Esophagus muscularis mucosa (tissue), 4 donors: ENCODE measurements at regions not wholly inside any gene's neighbourhood (a gene's known extent, or its start where the extent isn't known, plus 50 kb on each side); places are given as distances from the start of the nearest gene placed in this dataset.

ENCODE experiments used
- DNase-seq: peaks from one replicate; pipeline ENCODE4 v3.0.0-alpha.2; 2017; ENCODE audit errors: extremely low spot score
- H3K27ac ChIP-seq, 4 donors: fragments of 200-600 bp; sonication (generic); replicated peaks in 1 of 4; 1 replicate in 3 of 4; 2 replicates in 1 of 4; pipeline ENCODE4 v1.5.1; 2016 to 2019; ENCODE audit warnings: mild to moderate bottlenecking in 1 of 4
- H3K27me3 ChIP-seq, 4 donors: fragments of 200-600 bp; sonication (generic); one replicate each; pipeline versions ENCODE4 v1.5.1 to v1.6.0; 2016 to 2019
- H3K36me3 ChIP-seq, 4 donors: fragments of 200-600 bp; sonication (generic); one replicate each; pipeline ENCODE4 v1.5.1; 2016 to 2019
- H3K4me1 ChIP-seq, 4 donors: fragments of 200-600 bp; sonication (generic); one replicate each; pipeline ENCODE4 v1.5.1; 2016 to 2019
- H3K4me3 ChIP-seq, 4 donors: fragments of 200-600 bp; sonication (generic); 1 replicate in 2 of 4; 2 replicates in 2 of 4; pipeline ENCODE4 v1.5.1; 2016 to 2019; ENCODE audit warnings: mild to moderate bottlenecking in 4 of 4, moderate library complexity in 1 of 4
- H3K9me3 ChIP-seq, 4 donors: fragments of 200-600 bp; sonication (generic); 1 replicate in 3 of 4; 2 replicates in 1 of 4; pipeline ENCODE4 v1.5.1; 2016 to 2019
- EP300 ChIP-seq: sonication (generic); formaldehyde crosslinking; IDR thresholded peaks from one replicate; pipeline ENCODE4 v1.6.1; 2017; ENCODE audit warnings: antibody characterized with exemption
- POLR2A ChIP-seq: fragments of 450-650 bp; IDR thresholded peaks from one replicate; pipeline ENCODE4 v1.6.1; 2017; ENCODE audit warnings: antibody characterized with exemption, moderate library complexity, mild to moderate bottlenecking, low read depth
- POLR2AphosphoS5 ChIP-seq, 2 donors: sonication (generic); formaldehyde crosslinking; IDR thresholded peaks; one replicate each; pipeline ENCODE4 v1.6.1; 2017; ENCODE audit warnings: antibody characterized with exemption in 2 of 2
- WGBS: methylation state at CpG from one replicate; pipeline ENCODE4 v1.1.5; 2018; 5-methylcytosine and 5-hydroxymethylcytosine counted together
- intact Hi-C: fragments of 100-400 bp; cut with DNase I; formaldehyde crosslinking; loops from one replicate; pipeline ENCODE4 v1.15.1; 2023
- TF ChIP-seq, protein P1 (sequence below), 3 experiments: fragments of 200-600 bp in 2 of 3; fragments of 450-650 bp in 1 of 3; sonication (generic) in 2 of 3; IDR thresholded peaks; one replicate each; pipeline ENCODE4 v1.5.1; 2017 to 2019; ENCODE audit warnings: antibody characterized with exemption in 3 of 3, mild to moderate bottlenecking in 2 of 3, moderate library complexity in 1 of 3

DNA sequence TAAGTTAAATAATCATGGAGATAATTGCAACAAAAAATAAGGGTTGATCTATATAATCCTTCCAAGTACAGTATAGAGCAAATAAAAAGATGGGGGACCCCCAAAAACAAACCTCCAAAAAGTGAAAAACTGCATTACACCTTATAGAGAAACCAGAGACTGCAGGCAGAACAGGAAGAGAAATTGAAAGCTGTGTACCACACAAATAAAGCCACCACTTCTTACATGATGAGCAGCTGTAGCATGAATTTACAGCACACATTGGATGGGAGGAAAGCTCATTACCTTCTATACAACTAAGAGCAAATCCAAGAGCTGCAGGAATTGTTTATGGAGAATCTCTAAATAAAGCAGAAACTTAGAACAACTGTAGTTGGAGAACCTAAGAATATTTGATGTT lies 152.4 kb upstream of the PDE5A start:
- H3K27ac ChIP-seq: no peak overlapping the region
- H3K27me3 ChIP-seq: no peaks in the 10 kb centered on the region
- H3K9me3 ChIP-seq: peaks cover 0 to 3% (median 0%) of the 10 kb centered on the region in 4 donors
- peaks cover 0 to 8% (median 0%) of the 10 kb centered on the region in 4 donors for H3K4me1 ChIP-seq
- no peak for DNase-seq
- H3K4me3 ChIP-seq: no peak overlapping the region
- intact Hi-C loops: loop anchor here (10.0 kb wide), 1 partner anchor 86 kb away; no protein-coding TSS in a partner anchor
- TF ChIP-seq, protein P1, sequence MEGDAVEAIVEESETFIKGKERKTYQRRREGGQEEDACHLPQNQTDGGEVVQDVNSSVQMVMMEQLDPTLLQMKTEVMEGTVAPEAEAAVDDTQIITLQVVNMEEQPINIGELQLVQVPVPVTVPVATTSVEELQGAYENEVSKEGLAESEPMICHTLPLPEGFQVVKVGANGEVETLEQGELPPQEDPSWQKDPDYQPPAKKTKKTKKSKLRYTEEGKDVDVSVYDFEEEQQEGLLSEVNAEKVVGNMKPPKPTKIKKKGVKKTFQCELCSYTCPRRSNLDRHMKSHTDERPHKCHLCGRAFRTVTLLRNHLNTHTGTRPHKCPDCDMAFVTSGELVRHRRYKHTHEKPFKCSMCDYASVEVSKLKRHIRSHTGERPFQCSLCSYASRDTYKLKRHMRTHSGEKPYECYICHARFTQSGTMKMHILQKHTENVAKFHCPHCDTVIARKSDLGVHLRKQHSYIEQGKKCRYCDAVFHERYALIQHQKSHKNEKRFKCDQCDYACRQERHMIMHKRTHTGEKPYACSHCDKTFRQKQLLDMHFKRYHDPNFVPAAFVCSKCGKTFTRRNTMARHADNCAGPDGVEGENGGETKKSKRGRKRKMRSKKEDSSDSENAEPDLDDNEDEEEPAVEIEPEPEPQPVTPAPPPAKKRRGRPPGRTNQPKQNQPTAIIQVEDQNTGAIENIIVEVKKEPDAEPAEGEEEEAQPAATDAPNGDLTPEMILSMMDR (IDR thresholded peaks at IDR 0.05): no peak
- TF ChIP-seq EP300 (no peak), POLR2A (no peak), POLR2AphosphoS5 (IDR thresholded peaks at IDR 0.05) (no peak)
- no peaks in the 10 kb centered on the region for H3K36me3 ChIP-seq

DNA sequence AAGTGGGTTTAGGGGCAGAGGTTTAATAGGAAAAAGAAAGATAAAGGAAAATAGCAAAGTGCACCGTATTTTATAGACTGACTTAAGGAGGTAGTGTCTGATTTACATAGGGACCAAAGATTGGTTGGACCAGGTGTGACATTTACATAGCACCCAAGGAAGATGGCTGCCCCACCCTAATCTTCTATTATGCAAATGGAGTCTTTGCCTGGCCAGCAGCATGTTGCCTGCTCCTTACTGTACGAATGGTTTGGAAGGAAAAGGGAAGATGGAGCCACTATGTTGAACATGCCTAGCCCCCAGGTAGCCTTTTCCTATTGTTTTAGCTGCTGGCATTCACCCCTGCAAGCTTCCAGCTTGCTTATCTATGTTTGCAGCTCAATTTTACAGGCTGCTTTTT lies 146.2 kb upstream of the PDE5A start:
- intact Hi-C loops: no loop called here
- WGBS: 62% methylated on average over 2 of the region's 2 CpGs
- Histone ChIP-seq H3K4me3 (no peak overlapping the region), H3K4me1 (no peaks in the 10 kb centered on the region), H3K27ac (no peak overlapping the region), H3K36me3 (no peaks in the 10 kb centered on the region), H3K9me3 (no peaks in the 10 kb centered on the region), H3K27me3 (no peaks in the 10 kb centered on the region)
- no peak for TF ChIP-seq EP300
- no peak for TF ChIP-seq POLR2A
- TF ChIP-seq, protein P1 (IDR thresholded peaks at IDR 0.05): no peak
- no peak for TF ChIP-seq POLR2AphosphoS5 (IDR thresholded peaks at IDR 0.05)
- DNase-seq: no peak

DNA sequence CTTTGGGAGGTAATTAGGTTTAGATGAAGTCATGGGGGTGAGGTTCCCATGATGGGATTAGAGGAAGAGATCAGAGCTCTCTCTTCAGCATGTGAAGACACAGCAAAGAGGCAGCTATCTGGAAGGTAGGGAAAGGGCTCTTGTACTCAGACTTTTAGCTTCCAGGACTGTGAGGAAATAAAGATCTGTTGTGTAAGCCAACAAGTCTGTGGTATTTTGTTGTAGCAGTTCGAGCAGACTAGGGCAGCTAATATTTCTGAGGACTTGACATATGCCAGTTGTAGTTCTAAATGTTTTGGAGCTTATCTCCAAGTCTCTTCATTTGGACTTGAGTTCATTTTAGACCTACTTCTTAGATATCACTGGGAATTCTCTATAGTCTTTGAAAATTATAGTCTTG lies 137.3 kb upstream of the PDE5A start:
- no peak for DNase-seq
- TF ChIP-seq, protein P1 (IDR thresholded peaks at IDR 0.05): no peak
- no peak for TF ChIP-seq EP300
- no peak for TF ChIP-seq POLR2AphosphoS5 (IDR thresholded peaks at IDR 0.05)
- no peaks in the 10 kb centered on the region for H3K27me3 ChIP-seq
- 73% methylated on average over 1 of the region's 1 CpG for WGBS
- no peaks in the 10 kb centered on the region for H3K9me3 ChIP-seq
- H3K36me3 ChIP-seq: no peaks in the 10 kb centered on the region
- no peak overlapping the region for H3K4me3 ChIP-seq
- intact Hi-C loops: no loop called here
- peaks cover 0 to 11% (median 8%) of the 10 kb centered on the region in 4 donors for H3K4me1 ChIP-seq
- no peak overlapping the region for H3K27ac ChIP-seq

DNA sequence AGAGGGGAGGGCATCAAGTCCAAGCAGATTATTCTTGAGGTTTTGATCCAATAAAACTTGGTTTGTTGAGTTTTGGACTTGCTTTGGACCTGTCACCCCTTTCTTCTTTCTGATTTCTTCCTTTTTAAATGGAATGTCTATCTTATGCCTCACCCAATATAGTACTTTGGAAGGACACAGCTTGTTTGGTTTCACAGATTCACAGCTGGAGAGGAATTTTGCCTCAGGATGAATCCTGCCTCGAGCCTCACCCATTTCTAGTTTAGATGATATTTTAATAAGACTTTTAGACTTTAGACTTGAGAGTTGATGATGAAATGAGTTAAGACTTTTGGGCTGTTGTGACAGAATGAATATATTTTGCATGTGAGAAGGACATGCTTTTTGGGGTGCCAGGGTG lies 136.9 kb upstream of the PDE5A start:
- Histone ChIP-seq H3K27me3 (no peaks in the 10 kb centered on the region), H3K4me3 (no peak overlapping the region), H3K27ac (no peak overlapping the region), H3K4me1 (peaks cover 0 to 11% (median 8%) of the 10 kb centered on the region in 4 donors), H3K36me3 (no peaks in the 10 kb centered on the region), H3K9me3 (no peaks in the 10 kb centered on the region)
- 63% methylated on average over 1 of the region's 1 CpG for whole genome bisulfite sequencing
- intact Hi-C loops: no loop called here
- no peak for TF ChIP-seq POLR2AphosphoS5 (IDR thresholded peaks at IDR 0.05)
- no peak for TF ChIP-seq POLR2A
- TF ChIP-seq, protein P1 (IDR thresholded peaks at IDR 0.05): no peak
- no peak for TF ChIP-seq EP300
- DNase-seq: no peak

DNA sequence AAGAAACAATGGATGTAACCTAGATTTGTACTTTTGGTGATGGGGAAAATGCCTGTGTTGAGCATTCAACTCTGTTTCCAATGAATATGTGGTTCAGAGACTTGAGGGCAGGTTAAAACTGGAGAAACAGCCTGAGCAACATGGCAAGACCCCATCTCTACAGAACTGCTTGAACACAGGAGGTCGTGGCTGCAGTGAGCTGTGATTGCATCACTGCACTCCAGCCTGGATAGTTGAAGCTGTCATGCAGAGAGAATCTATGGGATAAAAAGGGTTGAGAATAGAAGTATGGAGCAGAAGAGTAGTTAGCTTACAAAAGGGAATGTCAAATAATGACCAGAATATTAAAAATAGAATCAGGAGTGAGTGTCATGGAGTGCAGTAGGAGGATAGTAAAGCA lies 134.8 kb upstream of the PDE5A start:
- Histone ChIP-seq H3K4me1 (no peaks in the 10 kb centered on the region), H3K36me3 (no peaks in the 10 kb centered on the region), H3K4me3 (no peak overlapping the region), H3K9me3 (no peaks in the 10 kb centered on the region), H3K27ac (no peak overlapping the region), H3K27me3 (no peaks in the 10 kb centered on the region)
- 70% methylated on average over 1 of the region's 1 CpG for WGBS
- DNase-seq: no peak
- TF ChIP-seq EP300: no peak
- no peak for TF ChIP-seq POLR2AphosphoS5 (IDR thresholded peaks at IDR 0.05)
- no peak for TF ChIP-seq POLR2A
- TF ChIP-seq, protein P1 (IDR thresholded peaks at IDR 0.05): no peak
- intact Hi-C loops: no loop called here
